K562 (cell line): ENCODE measurements at regions not wholly inside any gene's neighbourhood (a gene's known extent, or its start where the extent isn't known, plus 50 kb on each side); places are given as distances from the start of the nearest gene placed in this dataset.

Experiments used
- ATAC-seq: fragments of 200-7000 bp; cut with Tn5 transposase; 3 replicates; pipeline ENCODE4 v1.9.1; 2020; ENCODE audit warnings: moderate library complexity
- BruUV-seq: library from RNA; stranded (reverse); fragments of 400-500 nt; replicated peaks from 2 replicates; lab custom pipeline; 2021; lab: Mats Ljungman, UMichigan
- CTCF ChIA-PET: fragments of 300-600 bp; formaldehyde crosslinking; extraction: SDS; loops from one replicate; lab custom pipeline; 2021; ENCODE audit warnings: low intra/inter-chr PET ratio; lab: Yijun Ruan, JAX
- POLR2A ChIA-PET: fragments of 300-600, 350-650 bp; sonication (Branson Sonifier 250); formaldehyde crosslinking; extraction: SDS; loops from one replicate; lab custom pipeline; 2021; ENCODE audit warnings: antibody characterized with exemption, inconsistent platforms; lab: Yijun Ruan, JAX
- DNase-seq, 4 experiments: peaks; one replicate each; pipeline versions ENCODE4 v3.0.0 to v3.0.0-alpha.2; 2011 to 2018; ENCODE audit warnings: low spot score in 3 of 4, mixed read lengths in 3 of 4; ENCODE audit errors: extremely low read depth in 1 of 4
- FAIRE-seq: peaks from 2 replicates; lab custom pipeline; 2011; peaks lifted over from hg19 to GRCh38; lab: Jason Lieb, UNC
- H2AFZ ChIP-seq: 2 replicates; pipeline ENCODE4 v1.6.0; 2011; ENCODE audit warnings: low read depth, low read length, control low read depth, inconsistent platforms
- H3K27ac ChIP-seq: fragments of 200-600 bp; 3 replicates; pipeline ENCODE4 v1.8.0; 2011; ENCODE audit warnings: low read depth, mild to moderate bottlenecking, control low read depth, inconsistent platforms, low read length, moderate library complexity, mixed read lengths; ENCODE audit errors: extremely low read depth
- H3K27me3 ChIP-seq, 2 experiments: fragments of 300-600 bp in 1 of 2; 2 replicates in 1 of 2; 3 replicates in 1 of 2; pipeline versions ENCODE4 v1.6.0 to v1.8.0; 2011; ENCODE audit warnings: inconsistent platforms in 2 of 2, low read length in 2 of 2, mild to moderate bottlenecking in 1 of 2, mixed read lengths in 1 of 2, moderate library complexity in 1 of 2; ENCODE audit not compliant: control insufficient read depth in 2 of 2, insufficient read depth in 2 of 2
- H3K36me3 ChIP-seq: fragments of 300-600 bp; 3 replicates; pipeline ENCODE4 v1.8.0; 2011; ENCODE audit warnings: mild to moderate bottlenecking, low read length, inconsistent platforms; ENCODE audit not compliant: control insufficient read depth, insufficient read depth
- H3K4me1 ChIP-seq, 2 experiments: fragments of 200-600 bp in 1 of 2; replicated peaks in 1 of 2; 2 replicates in 1 of 2; 3 replicates in 1 of 2; pipeline versions ENCODE4 v1.5.1 to v1.8.0; 2011; ENCODE audit warnings: inconsistent platforms in 2 of 2, low read length in 2 of 2, mild to moderate bottlenecking in 1 of 2, mixed read lengths in 1 of 2, moderate library complexity in 1 of 2; ENCODE audit not compliant: control insufficient read depth in 2 of 2, insufficient read depth in 2 of 2
- H3K4me2 ChIP-seq: 2 replicates; pipeline ENCODE4 v1.6.1; 2011; ENCODE audit warnings: low read length, control low read depth, inconsistent platforms, mixed read lengths; ENCODE audit not compliant: insufficient read depth
- H3K4me3 ChIP-seq: fragments of 200-600 bp; sonication (generic), shearing (Covaris generic); 2 replicates; pipeline ENCODE4 v1.5.1; 2016; ENCODE audit warnings: control low read depth, inconsistent platforms
- H3K79me2 ChIP-seq: fragments of 200-600 bp; 3 replicates; pipeline ENCODE4 v1.8.0; 2011; ENCODE audit warnings: low read length, inconsistent platforms; ENCODE audit not compliant: control insufficient read depth, insufficient read depth
- H3K9ac ChIP-seq, 2 experiments: 2 replicates each; pipeline versions ENCODE4 v1.6.0 to v1.6.1; 2011; ENCODE audit warnings: low read depth in 2 of 2, low read length in 2 of 2, control low read depth in 1 of 2, inconsistent platforms in 1 of 2, mild to moderate bottlenecking in 1 of 2, mixed read lengths in 1 of 2; ENCODE audit not compliant: insufficient read depth in 1 of 2
- H3K9me1 ChIP-seq: one replicate; pipeline ENCODE4 v1.6.0; 2011; ENCODE audit warnings: inconsistent platforms, mild to moderate bottlenecking, low read length, moderate library complexity; ENCODE audit not compliant: control insufficient read depth, insufficient read depth
- H3K9me3 ChIP-seq: replicated peaks from 2 replicates; pipeline ENCODE4 v1.5.1; 2011; ENCODE audit warnings: low read depth, low read length, inconsistent platforms; ENCODE audit not compliant: control insufficient read depth, insufficient read depth
- H4K20me1 ChIP-seq: replicated peaks from 2 replicates; pipeline ENCODE4 v1.6.1; 2011; ENCODE audit warnings: low read length, inconsistent platforms, mixed read lengths; ENCODE audit not compliant: control insufficient read depth, insufficient read depth
- ATF6 ChIP-seq: sonication (generic); formaldehyde crosslinking; IDR thresholded peaks from 2 replicates; pipeline ENCODE4 v1.4.0; 2020; ENCODE audit warnings: mild to moderate bottlenecking, missing genetic modification reagents
- CBFA2T2 ChIP-seq: fragments of 450-650 bp; conservative IDR thresholded peaks from 2 replicates; pipeline ENCODE4 v1.6.1; 2017; ENCODE audit warnings: mild to moderate bottlenecking
- CBFB ChIP-seq: sonication (generic); formaldehyde crosslinking; IDR thresholded peaks from 2 replicates; pipeline ENCODE4 v1.4.0; 2020; ENCODE audit warnings: mild to moderate bottlenecking, missing genetic modification reagents
- GABPB1 ChIP-seq: sonication (generic); formaldehyde crosslinking; IDR thresholded peaks from 2 replicates; pipeline ENCODE4 v1.8.0; 2022; ENCODE audit warnings: mild to moderate bottlenecking, missing genetic modification reagents
- MECOM ChIP-seq: fragments of 250-450 bp; sonication (Bioruptor Pico); IDR thresholded peaks from 2 replicates; pipeline ENCODE4 v1.8.0; 2022; ENCODE audit warnings: inconsistent platforms
- NCOA2 ChIP-seq, 2 experiments: fragments of 450-650 bp; IDR thresholded peaks; 2 replicates each; pipeline ENCODE4 v1.6.1; 2018; ENCODE audit warnings: mild to moderate bottlenecking in 2 of 2, moderate library complexity in 1 of 2; ENCODE audit not compliant: partially characterized antibody in 2 of 2
- TBP ChIP-seq: optimal IDR thresholded peaks from 2 replicates; pipeline ENCODE3; 2011; ENCODE audit warnings: low read depth, low read length, improper control_type of control experiment
- ZNF212 ChIP-seq: fragments of 450-650 bp; formaldehyde crosslinking; IDR thresholded peaks from 2 replicates; pipeline ENCODE4 v1.4.0; 2020; ENCODE audit warnings: mild to moderate bottlenecking
- ZNF785 ChIP-seq: fragments of 250-450 bp; sonication (Bioruptor Pico); IDR thresholded peaks from 2 replicates; pipeline ENCODE4 v1.4.0; 2020; ENCODE audit warnings: mild to moderate bottlenecking
- WGBS: fragments of 100-300 bp; shearing (Covaris generic); methylation state at CpG from one replicate; pipeline ENCODE4 v1.1.6; 2016; ENCODE audit warnings: low coverage, mixed read lengths; ENCODE audit not compliant: insufficient coverage; ENCODE audit errors: missing lambda C conversion rate; 5-methylcytosine and 5-hydroxymethylcytosine counted together
- in situ Hi-C: fragments of 300-500 bp; cut with MboI; formaldehyde crosslinking; loops from 4 replicates; pipeline ENCODE4 v1.15.0; 2018; ENCODE audit warnings: inconsistent platforms, mixed read lengths
- intact Hi-C: fragments of 100-400 bp; cut with micrococcal nuclease; formaldehyde crosslinking; loops from 2 replicates; pipeline ENCODE4 v1.14.2; 2022
- TF ChIP-seq, protein P1 (sequence below): fragments of 450-650 bp; IDR thresholded peaks from 2 replicates; pipeline ENCODE4 v1.6.1; 2016; ENCODE audit warnings: mild to moderate bottlenecking, moderate library complexity

DNA sequence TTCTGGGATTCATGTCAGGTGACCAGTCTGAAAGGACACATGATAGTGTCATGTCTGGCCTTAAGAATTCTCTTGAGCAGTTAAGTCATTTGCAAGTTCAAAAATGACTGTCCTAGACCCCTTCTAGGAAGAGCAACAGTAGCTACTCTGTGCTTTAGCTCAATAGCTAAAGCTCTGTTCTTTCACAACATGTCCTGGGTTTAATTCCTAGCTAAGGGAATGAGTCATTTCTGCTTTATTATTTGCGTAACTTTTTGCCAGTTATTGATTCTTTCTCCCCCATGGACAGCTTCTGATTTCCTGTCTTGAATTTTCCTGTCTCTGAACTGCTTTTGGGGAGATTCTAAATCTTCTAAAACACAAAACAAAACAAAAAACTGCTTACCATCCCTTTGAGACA is 1055.8 kb upstream of the DIAPH2 start:
- H3K27ac ChIP-seq, result no peak overlapping the region
- H3K4me1 ChIP-seq, result no peaks in the 10 kb centered on the region
- no peaks in the 10 kb centered on the region for H4K20me1 ChIP-seq
- no peak overlapping the region for H2AFZ ChIP-seq
- H3K27me3 ChIP-seq, result no peaks in the 10 kb centered on the region
- no peaks in the 10 kb centered on the region for H3K79me2 ChIP-seq
- ChIA-PET POLR2A (no interaction called here), CTCF (no interaction called here)
- no peaks in the 10 kb centered on the region for H3K9me3 ChIP-seq
- 0% methylated on average over 1 of the region's 1 CpG for WGBS
- H3K4me2 ChIP-seq, result no peak overlapping the region
- ATAC-seq (no peak), FAIRE-seq (no peak), DNase-seq (no peak)
- H3K9me1 ChIP-seq, result no peaks in the 10 kb centered on the region
- intact Hi-C loops, result no loop called here
- in situ Hi-C loops, result no loop called here
- no peak overlapping the region for H3K4me3 ChIP-seq
- no peak overlapping the region for H3K9ac ChIP-seq
- no TSS peak for BruUV-seq
- no peaks in the 10 kb centered on the region for H3K36me3 ChIP-seq
- TF ChIP-seq GABPB1 (CRISPR knock-in tag) (no peak), NCOA2 (IDR thresholded peaks at IDR 0.05; ENCODE audit: partially characterized antibody in 2 of 2) (no peak), ATF6 (CRISPR knock-in tag) (no peak), ZNF212 (no peak), MECOM (CRISPR knock-in tag) (no peak), CBFA2T2 (no peak), ZNF785 (CRISPR knock-in tag) (no peak), CBFB (CRISPR knock-in tag) (no peak), TBP (no peak)
- TF ChIP-seq, protein P1, sequence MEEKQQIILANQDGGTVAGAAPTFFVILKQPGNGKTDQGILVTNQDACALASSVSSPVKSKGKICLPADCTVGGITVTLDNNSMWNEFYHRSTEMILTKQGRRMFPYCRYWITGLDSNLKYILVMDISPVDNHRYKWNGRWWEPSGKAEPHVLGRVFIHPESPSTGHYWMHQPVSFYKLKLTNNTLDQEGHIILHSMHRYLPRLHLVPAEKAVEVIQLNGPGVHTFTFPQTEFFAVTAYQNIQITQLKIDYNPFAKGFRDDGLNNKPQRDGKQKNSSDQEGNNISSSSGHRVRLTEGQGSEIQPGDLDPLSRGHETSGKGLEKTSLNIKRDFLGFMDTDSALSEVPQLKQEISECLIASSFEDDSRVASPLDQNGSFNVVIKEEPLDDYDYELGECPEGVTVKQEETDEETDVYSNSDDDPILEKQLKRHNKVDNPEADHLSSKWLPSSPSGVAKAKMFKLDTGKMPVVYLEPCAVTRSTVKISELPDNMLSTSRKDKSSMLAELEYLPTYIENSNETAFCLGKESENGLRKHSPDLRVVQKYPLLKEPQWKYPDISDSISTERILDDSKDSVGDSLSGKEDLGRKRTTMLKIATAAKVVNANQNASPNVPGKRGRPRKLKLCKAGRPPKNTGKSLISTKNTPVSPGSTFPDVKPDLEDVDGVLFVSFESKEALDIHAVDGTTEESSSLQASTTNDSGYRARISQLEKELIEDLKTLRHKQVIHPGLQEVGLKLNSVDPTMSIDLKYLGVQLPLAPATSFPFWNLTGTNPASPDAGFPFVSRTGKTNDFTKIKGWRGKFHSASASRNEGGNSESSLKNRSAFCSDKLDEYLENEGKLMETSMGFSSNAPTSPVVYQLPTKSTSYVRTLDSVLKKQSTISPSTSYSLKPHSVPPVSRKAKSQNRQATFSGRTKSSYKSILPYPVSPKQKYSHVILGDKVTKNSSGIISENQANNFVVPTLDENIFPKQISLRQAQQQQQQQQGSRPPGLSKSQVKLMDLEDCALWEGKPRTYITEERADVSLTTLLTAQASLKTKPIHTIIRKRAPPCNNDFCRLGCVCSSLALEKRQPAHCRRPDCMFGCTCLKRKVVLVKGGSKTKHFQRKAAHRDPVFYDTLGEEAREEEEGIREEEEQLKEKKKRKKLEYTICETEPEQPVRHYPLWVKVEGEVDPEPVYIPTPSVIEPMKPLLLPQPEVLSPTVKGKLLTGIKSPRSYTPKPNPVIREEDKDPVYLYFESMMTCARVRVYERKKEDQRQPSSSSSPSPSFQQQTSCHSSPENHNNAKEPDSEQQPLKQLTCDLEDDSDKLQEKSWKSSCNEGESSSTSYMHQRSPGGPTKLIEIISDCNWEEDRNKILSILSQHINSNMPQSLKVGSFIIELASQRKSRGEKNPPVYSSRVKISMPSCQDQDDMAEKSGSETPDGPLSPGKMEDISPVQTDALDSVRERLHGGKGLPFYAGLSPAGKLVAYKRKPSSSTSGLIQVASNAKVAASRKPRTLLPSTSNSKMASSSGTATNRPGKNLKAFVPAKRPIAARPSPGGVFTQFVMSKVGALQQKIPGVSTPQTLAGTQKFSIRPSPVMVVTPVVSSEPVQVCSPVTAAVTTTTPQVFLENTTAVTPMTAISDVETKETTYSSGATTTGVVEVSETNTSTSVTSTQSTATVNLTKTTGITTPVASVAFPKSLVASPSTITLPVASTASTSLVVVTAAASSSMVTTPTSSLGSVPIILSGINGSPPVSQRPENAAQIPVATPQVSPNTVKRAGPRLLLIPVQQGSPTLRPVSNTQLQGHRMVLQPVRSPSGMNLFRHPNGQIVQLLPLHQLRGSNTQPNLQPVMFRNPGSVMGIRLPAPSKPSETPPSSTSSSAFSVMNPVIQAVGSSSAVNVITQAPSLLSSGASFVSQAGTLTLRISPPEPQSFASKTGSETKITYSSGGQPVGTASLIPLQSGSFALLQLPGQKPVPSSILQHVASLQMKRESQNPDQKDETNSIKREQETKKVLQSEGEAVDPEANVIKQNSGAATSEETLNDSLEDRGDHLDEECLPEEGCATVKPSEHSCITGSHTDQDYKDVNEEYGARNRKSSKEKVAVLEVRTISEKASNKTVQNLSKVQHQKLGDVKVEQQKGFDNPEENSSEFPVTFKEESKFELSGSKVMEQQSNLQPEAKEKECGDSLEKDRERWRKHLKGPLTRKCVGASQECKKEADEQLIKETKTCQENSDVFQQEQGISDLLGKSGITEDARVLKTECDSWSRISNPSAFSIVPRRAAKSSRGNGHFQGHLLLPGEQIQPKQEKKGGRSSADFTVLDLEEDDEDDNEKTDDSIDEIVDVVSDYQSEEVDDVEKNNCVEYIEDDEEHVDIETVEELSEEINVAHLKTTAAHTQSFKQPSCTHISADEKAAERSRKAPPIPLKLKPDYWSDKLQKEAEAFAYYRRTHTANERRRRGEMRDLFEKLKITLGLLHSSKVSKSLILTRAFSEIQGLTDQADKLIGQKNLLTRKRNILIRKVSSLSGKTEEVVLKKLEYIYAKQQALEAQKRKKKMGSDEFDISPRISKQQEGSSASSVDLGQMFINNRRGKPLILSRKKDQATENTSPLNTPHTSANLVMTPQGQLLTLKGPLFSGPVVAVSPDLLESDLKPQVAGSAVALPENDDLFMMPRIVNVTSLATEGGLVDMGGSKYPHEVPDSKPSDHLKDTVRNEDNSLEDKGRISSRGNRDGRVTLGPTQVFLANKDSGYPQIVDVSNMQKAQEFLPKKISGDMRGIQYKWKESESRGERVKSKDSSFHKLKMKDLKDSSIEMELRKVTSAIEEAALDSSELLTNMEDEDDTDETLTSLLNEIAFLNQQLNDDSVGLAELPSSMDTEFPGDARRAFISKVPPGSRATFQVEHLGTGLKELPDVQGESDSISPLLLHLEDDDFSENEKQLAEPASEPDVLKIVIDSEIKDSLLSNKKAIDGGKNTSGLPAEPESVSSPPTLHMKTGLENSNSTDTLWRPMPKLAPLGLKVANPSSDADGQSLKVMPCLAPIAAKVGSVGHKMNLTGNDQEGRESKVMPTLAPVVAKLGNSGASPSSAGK, result no peak
